ENCODE measurements at regions not wholly inside any gene's neighbourhood (a gene's known extent, or its start where the extent isn't known, plus 50 kb on each side); places are given as distances from the start of the nearest gene placed in this dataset.

- TF ChIP-seq POLR2A (IDR thresholded peaks at IDR 0.05) (no peak), CTCF (IDR thresholded peaks at IDR 0.05) (no peak)
These were observed 1145.0 kb downstream of the RPA4 start for GRCh38 chrX:98028691-98029090.
